ENCODE measurements at regions not wholly inside any gene's neighbourhood (a gene's known extent, or its start where the extent isn't known, plus 50 kb on each side); places are given as distances from the start of the nearest gene placed in this dataset.

- Histone ChIP-seq H3K9me3 (replicated peaks; ENCODE audit: insufficient read depth, low read length) (no peaks in the 10 kb centered on the region), H3K27me3 (replicated peaks; ENCODE audit: insufficient read depth, low read length) (no peaks in the 10 kb centered on the region), H4K20me1 (ENCODE audit: insufficient read depth, low read length) (no peaks in the 10 kb centered on the region), H3K27ac (ENCODE audit: low read length) (no peak overlapping the region), H3K36me3 (replicated peaks; ENCODE audit: insufficient read depth, low read length) (no peaks in the 10 kb centered on the region), H3K4me3 (ENCODE audit: low read length) (no peak overlapping the region), H3K9ac (ENCODE audit: low read length) (no peak overlapping the region), H3F3A (ENCODE audit: insufficient read depth, low read length) (no peaks in the 10 kb centered on the region), H3K79me2 (ENCODE audit: low read length) (no peaks in the 10 kb centered on the region), H3K9me2 (replicated peaks; ENCODE audit: insufficient read depth, low read length) (no peaks in the 10 kb centered on the region), H3K4me2 (ENCODE audit: low read depth, low read length) (no peak overlapping the region), H3K4me1 (ENCODE audit: low read length) (no peaks in the 10 kb centered on the region), H2AFZ (ENCODE audit: low read length) (no peak overlapping the region)
- TF ChIP-seq EZH2 (optimal IDR thresholded peaks at IDR 0.05; ENCODE audit: low read depth, low read length) (no peak), EZH2phosphoT487 (IDR thresholded peaks at IDR 0.05; ENCODE audit: low read length) (no peak), CTCF (IDR thresholded peaks at IDR 0.05; ENCODE audit: low read length) (no peak)
- no peak for DNase-seq
These were observed 262.2 kb upstream of the UBASH3B start for GRCh38 chr11:122393209-122393860.

GRCh38 chr11:122392508-122392907 is 263.0 kb upstream of the UBASH3B start:
- H3K4me2 ChIP-seq (ENCODE audit: low read depth, low read length): no peak overlapping the region
- H3K9me2 ChIP-seq (replicated peaks; ENCODE audit: insufficient read depth, low read length): no peaks in the 10 kb centered on the region
- H3K79me2 ChIP-seq (ENCODE audit: low read length): no peaks in the 10 kb centered on the region
- H3K4me1 ChIP-seq (ENCODE audit: low read length): no peaks in the 10 kb centered on the region
- H3K36me3 ChIP-seq (replicated peaks; ENCODE audit: insufficient read depth, low read length): no peaks in the 10 kb centered on the region
- no peaks in the 10 kb centered on the region for H3F3A ChIP-seq (ENCODE audit: insufficient read depth, low read length)
- no peak for DNase-seq
- no peak overlapping the region for H3K9ac ChIP-seq (ENCODE audit: low read length)
- no peak overlapping the region for H2AFZ ChIP-seq (ENCODE audit: low read length)
- TF ChIP-seq EZH2phosphoT487 (IDR thresholded peaks at IDR 0.05; ENCODE audit: low read length) (no peak), EZH2 (optimal IDR thresholded peaks at IDR 0.05; ENCODE audit: low read depth, low read length) (no peak), CTCF (IDR thresholded peaks at IDR 0.05; ENCODE audit: low read length) (no peak)
- H4K20me1 ChIP-seq (ENCODE audit: insufficient read depth, low read length): no peaks in the 10 kb centered on the region
- no peak overlapping the region for H3K4me3 ChIP-seq (ENCODE audit: low read length)
- no peak overlapping the region for H3K27ac ChIP-seq (ENCODE audit: low read length)
- H3K9me3 ChIP-seq (replicated peaks; ENCODE audit: insufficient read depth, low read length): no peaks in the 10 kb centered on the region
- no peaks in the 10 kb centered on the region for H3K27me3 ChIP-seq (replicated peaks; ENCODE audit: insufficient read depth, low read length)

GRCh38 chr11:122391049-122391448 is 264.5 kb upstream of the UBASH3B start:
- Histone ChIP-seq H3K27me3 (replicated peaks; ENCODE audit: insufficient read depth, low read length) (no peaks in the 10 kb centered on the region), H3K9ac (ENCODE audit: low read length) (no peak overlapping the region), H4K20me1 (ENCODE audit: insufficient read depth, low read length) (no peaks in the 10 kb centered on the region), H3F3A (ENCODE audit: insufficient read depth, low read length) (no peaks in the 10 kb centered on the region), H3K9me3 (replicated peaks; ENCODE audit: insufficient read depth, low read length) (no peaks in the 10 kb centered on the region), H3K4me3 (ENCODE audit: low read length) (no peak overlapping the region), H3K79me2 (ENCODE audit: low read length) (no peaks in the 10 kb centered on the region), H3K4me1 (ENCODE audit: low read length) (no peaks in the 10 kb centered on the region), H3K4me2 (ENCODE audit: low read depth, low read length) (no peak overlapping the region), H3K9me2 (replicated peaks; ENCODE audit: insufficient read depth, low read length) (no peaks in the 10 kb centered on the region), H3K36me3 (replicated peaks; ENCODE audit: insufficient read depth, low read length) (no peaks in the 10 kb centered on the region), H2AFZ (ENCODE audit: low read length) (no peak overlapping the region), H3K27ac (ENCODE audit: low read length) (no peak overlapping the region)
- DNase-seq: no peak
- no peak for TF ChIP-seq CTCF (IDR thresholded peaks at IDR 0.05; ENCODE audit: low read length)
- no peak for TF ChIP-seq EZH2phosphoT487 (IDR thresholded peaks at IDR 0.05; ENCODE audit: low read length)
- TF ChIP-seq EZH2 (optimal IDR thresholded peaks at IDR 0.05; ENCODE audit: low read depth, low read length): no peak
